ENCODE measurements at regions not wholly inside any gene's neighbourhood (a gene's known extent, or its start where the extent isn't known, plus 50 kb on each side); places are given as distances from the start of the nearest gene placed in this dataset.

DNA sequence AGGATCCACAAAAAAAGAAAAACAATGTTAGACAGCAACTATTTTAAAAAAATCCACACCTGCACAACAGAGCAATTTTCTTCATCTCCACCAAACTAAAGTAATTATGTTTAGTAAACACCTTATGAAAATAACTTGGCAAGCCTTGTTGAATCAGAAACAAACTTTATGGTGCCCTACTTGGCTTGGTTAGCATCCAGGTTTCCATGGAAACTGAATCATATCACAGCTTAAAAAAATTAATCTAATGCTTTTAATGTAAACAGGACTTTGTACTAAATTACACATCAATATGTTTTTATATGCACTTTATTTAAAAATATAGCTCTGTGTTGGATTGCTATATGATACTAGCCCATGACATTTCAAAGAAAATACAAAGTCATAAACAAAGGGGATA is 1882.4 kb downstream of the SUCLG1 start:
- no peak for DNase-seq

DNA sequence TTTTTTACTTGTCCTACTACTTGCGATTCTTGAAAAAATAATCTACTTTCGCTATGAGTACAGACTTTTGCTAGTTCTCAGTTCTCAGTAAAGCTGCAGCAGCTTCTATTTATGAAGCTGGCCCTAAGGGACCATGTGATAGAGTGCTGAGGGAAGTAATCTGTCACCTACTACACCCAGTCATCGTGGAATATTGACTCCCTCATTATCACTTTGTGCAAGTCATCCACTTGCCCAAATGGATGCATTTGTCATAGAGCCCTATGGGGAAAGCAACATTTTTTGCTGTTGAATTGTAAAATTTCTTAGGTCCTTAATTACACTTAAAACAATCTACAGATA is 1919.8 kb downstream of the SUCLG1 start:
- DNase-seq: no peak

DNA sequence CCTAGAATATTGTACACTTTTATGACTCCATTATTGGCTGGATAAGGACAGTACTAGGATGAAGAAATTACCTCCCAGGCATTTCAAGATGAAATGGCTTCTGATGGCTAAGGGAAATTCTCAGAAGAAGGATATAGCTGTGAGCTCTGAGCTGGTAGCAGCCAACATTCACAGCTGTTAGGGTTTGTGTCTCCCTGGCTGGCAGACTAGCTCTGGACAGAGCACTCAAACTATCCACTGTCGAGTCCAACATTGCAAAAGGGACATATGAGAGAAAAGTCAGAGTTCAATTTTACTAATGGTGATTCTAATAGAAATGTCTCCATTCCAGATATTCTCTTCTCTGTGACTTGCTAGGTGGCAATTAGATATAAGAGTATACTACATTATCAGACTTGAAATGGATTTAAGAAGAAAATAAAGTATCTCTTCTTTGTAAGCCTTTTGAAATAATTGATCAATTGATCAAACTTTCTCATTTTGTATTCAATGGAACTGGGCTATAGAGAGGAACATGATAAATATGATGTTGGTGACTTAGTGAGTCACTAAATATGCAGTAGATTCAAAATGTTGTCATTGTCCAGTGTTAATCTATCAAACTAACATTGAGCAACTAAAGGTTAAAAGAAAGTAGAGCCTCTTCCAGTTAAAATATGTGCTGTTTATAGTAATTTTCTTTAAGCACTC is 1920.3 kb downstream of the SUCLG1 start:
- DNase-seq: no peak

DNA sequence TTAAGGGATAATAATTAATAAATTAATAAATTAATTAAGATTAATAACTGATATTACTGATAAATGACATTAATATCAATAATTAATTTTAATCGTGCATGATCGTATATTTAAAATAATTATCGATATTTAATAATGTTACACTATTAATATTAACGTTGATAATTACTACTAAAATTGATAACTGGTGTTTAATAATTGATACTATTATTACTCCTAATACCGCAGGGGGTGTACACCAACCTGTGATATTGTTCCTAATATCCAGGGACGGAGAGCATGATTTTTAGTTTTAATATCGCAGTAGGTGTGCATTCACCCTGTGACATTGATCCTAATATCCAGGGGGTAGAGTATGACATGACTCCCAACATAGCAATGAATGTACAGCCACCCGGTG is 1930.8 kb downstream of the SUCLG1 start:
- no peak for DNase-seq

DNA sequence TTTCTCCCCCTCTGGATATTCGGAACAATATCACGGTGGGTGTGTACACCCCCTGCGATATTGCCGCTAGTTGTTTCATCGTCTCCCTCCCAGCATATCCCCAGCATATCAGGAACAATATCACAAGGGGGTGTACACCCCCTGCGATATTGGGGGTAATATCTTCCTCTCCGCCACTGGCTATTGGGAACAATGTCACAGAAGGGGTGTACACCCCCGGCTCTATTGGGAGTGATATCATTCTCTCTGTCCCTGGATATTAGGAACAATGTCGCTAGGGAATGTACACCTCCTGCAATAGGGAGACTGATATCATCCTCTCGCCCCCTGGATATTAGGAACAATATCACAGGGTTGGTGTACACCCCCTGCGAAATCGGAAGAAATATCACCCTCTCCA is 1932.0 kb downstream of the SUCLG1 start:
- no peak for DNase-seq

DNA sequence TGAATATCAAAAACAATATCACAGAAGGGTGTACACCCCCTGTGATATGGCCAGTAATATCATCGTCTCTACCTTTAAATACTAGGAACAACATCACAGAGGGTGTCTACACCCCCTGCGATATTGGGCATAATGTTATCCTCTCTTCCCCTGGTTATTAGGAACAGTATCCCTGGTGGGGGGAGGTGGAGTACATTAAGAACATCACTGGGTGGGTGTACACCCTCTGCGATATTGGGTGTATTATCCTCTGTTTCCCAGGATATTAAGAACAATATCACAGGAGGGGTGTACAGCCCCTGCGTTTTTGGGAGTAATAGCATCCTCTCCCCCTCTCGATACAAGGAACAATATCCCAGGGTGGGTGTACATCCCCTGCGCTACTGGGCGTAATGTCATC is 1932.8 kb downstream of the SUCLG1 start:
- DNase-seq: no peak

DNA sequence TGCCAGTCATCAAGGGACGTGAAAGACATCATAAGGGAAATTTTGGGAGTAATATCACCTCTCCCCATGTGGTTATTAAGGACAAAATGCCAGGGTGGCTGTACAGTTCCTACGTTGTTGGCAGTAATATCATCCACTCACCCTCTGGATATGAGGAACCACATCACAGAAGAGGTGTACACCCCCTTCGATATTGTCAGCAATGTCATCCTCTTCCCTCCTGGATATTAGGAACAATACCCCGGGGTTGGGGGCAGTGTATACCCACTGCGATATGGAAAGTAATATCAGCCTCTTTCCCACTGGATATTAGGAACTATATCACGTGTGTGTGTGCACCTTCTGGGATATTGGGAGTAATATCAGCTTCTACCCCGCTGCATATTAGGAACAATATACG is 1933.3 kb downstream of the SUCLG1 start:
- DNase-seq: no peak

DNA sequence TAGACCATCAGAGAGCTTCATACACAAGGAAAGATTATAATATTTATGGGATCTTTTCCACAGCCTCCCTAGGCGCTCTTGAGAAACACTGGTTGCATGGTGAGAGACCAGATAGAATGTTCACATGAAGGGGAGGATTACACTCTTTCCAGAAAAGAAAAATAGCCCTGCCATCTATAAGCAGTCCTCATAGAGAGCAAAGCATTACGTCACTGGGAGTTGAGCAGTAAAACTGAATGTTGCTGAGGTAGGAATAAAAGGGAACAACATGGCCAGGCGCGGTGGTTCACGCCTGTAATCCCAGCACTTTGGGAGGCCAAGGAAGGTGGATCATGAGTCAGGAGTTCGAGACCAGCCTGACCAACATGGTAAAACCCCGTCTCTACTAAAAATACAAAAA is 1934.3 kb downstream of the SUCLG1 start:
- DNase-seq: no peak

DNA sequence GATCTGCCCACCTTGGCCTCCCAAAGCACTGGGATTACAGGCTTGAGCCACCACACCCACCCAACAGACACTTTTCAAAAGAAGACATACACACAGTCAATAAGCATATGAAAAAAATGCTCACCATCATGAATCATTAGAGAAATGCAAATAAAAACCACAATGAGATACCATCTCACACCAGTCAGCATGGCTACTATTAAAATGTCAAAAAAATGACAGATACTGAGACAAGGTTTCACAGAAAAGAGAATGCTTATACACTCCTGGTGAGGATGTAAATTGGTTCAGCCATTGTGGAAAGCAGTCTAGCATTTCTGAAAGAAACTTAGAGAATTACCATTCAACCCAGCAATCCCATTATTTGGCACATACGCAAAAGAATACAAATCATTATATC is 1947.2 kb downstream of the SUCLG1 start:
- no peak for DNase-seq

DNA sequence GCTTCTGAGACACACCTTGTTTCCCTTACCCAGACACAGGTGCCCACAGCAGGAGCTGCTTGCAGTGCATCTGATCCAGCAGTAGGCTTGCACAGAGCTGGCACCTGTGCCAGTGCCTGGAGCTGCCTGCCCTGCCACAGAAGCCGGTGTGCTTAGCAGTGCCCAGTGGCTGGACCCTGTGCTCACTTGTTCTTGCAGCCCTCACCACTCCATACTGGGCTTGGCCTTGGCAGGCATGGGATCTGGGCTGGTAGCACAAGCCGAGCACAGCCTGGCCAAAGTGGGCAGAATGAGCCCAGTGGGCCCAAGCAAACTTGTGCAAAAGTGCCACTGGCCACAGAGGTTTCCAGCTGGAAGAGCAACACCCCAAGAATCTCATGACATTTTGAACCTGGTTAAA is 1950.4 kb downstream of the SUCLG1 start:
- no peak for DNase-seq

DNA sequence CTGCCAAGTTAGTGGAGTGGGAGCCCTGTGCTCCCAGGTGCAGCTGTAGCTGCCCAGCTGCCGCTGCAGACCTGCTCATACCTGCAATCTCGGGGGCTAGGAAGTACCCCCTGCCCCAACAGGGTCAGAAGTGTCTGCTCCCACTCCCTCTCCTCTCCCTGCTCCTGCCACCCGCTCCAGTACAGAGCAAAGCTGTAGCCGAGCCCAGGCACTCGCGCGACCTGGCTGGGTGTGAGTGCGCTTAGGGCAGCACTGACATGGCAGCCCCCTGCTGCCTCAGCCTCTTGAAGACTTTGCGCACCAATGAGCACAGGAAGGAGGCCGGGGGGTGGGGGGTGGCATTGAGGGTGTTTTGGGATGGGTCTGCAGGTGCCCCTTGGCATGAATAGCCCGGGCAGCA is 1951.4 kb downstream of the SUCLG1 start:
- no peak for DNase-seq

DNA sequence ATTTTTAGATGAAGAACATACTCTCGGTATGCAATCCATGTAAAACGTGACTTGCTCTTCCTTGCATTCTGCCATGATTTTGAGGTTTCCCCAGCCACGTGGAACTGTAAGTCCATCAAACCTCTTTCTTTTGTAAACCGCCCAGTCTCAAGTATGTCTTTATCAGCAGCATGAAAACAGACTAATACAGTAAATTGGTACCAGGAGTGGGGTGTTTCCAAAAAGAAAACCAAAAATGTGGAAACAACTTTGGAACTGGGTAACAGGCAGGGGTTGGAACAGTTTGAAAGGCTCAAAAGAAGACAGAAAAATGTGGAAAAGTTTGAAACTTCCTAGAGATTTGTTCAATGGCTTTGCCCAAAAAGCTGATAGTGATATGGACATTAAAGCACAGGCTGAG is 1957.9 kb downstream of the SUCLG1 start:
- DNase-seq: no peak

DNA sequence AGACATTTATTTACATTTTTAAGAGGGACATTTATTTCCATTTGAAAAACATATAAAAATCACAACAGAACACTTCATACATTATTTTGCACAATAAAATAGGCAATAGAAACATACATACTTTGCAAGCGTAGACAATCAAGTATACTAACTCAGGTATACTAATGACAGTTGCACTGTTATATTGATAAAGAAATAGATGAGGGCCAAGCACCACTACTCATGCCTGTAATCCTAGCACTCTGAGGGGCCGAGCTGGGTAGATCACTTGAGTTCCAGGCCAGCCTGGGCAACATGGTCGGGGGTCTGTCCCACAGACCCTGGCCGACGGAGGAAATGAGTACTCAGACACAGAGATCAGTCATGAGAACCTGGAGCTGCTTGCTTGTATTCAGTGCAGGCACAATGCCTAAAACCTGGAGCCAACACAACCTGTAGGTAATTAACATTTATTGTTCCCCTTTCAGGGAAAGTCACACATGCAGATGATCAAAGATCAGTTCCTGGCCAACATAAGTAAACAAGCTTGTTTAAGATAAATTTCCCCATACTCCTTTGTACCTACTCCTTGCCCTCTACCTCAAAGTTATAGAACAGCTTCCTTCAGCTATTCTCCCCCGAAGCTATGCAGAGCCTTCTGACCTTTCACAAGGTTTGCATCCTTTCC is 1960.2 kb downstream of the SUCLG1 start:
- DNase-seq: no peak

DNA sequence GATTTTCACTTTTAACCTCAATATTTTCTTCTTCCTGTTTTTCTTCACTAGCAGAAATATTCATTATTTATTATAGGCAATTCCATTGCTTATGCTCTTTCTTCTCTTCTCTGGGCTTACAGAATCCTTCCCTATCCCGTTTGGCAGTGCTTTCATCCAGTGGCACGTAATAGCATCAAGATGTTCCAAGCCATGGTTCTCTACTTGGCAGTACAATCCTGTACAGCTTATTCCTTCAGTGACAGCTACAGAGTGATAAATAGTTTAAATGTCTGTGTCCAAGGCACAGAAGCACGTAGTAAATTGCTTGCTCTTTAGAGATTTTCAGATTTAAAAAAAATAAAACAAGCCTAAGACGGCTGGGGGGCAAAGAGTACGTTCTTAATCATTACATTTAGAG is 1964.3 kb downstream of the SUCLG1 start:
- no peak for DNase-seq

DNA sequence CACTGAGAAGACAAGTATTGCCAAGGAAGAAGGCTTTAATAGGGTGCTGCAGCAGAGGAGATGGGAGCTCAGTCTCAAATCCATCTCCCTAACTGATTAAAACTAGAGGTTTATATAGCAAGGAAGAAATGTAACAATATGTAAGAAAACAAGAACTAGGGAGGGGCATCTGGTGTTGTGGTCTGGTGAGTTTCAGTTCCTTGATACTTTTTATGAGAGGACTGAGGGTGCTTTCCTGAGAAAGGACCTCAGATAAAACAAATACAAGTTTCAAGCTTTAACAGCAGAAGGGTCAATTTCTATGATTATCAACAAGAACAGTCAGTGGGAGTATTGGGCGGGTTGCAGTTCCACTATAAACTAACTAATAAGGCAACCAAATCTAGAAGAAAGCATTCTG is 1967.5 kb downstream of the SUCLG1 start:
- no peak for DNase-seq

DNA sequence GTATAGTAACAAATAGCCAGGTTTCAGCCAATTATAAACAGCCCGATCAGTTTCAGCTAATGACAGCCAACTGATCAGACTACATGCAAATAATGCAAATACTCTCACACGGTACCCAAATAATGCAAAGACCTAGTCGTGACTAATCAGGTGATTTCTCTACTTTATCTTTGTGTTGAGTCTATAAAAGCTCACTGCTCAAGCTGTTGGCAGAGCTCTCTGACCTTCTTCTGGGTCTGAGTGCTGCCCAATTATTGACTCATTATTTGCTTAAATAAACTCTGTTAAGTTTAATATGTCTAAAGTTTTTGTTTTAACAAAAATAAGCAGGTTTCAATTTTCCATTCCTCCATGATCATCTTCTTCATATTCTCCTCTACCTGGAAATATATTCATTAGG is 1971.7 kb downstream of the SUCLG1 start:
- no peak for DNase-seq

DNA sequence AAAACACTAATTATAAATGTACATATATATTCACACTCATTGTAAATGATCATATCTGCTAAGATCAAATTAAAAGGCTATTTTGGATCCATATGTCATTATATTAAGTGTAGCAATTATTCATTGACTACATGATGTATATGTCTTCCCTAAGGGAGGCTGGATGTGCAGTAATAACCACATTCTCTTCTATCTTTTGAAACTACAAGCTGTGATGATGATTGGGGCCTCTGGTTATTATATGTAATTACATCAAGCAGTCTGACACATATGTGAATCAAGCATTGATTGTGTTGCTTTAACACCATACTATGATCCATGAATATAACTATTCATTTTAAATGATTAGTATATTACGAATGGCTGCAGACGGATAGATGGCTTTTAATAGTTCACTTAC is 1973.4 kb downstream of the SUCLG1 start:
- no peak for DNase-seq

DNA sequence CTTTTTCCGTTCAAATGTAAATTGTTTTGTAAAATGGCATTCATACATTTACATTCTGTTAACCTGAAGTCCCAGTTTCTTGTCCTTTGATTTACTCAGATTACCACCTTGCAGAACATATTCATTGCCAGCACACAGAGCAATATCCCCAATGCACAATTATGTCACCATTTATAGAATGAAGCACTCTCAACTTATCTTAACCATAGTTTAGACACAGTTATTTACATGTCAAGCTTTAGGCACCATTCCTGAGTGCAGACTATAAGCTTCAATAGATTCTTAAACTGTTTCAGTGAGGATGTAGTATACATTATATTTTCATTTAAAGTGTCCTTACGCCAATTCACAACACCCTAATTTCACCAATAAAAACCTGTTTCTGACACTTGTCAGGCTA is 1977.9 kb downstream of the SUCLG1 start:
- no peak for DNase-seq

DNA sequence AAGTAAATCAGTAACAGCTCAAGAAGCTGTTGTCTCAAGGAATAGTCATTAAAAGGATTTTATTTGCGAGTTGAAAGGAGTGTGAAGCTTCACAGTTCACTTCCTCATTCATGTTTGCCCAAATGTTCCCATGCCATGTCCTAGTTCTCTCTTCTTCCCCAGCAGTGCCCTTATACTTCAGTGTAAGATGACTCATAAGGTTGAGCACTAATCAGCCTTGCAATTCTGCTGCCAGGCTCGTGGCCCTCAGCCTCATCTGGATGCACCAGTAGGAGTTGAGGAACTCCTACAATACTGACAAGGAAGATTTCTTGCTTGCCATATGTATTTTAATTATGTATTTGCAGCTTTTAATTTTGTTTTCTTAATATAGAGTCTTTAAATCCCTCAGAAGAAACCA is 1980.4 kb downstream of the SUCLG1 start:
- DNase-seq: no peak

DNA sequence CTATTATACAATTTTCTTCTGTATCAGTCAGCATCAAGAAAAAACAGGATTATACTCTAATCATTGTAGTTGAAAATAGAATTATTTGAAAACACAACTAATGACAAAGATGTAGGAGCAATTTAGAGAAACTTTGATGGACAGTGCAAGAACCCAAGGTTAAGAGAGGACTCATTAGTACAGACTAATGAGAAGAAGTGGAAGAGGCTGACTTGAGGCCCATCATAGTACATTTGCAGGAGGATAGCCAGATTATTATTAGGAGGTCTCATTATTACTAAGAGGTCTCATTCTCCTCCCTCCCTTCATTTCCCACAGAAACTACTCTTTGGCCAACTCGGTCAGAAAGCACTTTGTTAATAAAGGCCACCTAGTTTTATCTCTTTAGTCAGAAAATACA is 1983.0 kb downstream of the SUCLG1 start:
- DNase-seq: no peak

DNA sequence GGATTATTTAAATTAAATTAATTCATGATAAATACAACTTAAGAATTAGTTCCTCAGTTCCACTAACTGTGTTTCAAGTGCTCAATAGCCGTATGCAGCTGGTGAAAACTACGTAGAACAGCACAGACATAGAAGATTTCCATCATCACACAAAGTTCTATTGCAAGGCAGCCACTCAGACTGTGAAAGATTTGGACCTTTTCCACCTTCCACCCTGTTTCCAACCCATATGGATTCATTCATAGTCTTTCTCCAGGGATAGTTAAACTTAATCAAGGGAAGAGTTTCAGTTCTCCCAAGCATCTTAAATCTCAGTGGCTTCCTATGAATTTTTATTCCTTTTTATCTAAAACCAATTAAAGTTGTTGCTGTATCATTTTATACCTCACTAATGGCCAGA is 2030.8 kb downstream of the SUCLG1 start:
- DNase-seq: no peak

DNA sequence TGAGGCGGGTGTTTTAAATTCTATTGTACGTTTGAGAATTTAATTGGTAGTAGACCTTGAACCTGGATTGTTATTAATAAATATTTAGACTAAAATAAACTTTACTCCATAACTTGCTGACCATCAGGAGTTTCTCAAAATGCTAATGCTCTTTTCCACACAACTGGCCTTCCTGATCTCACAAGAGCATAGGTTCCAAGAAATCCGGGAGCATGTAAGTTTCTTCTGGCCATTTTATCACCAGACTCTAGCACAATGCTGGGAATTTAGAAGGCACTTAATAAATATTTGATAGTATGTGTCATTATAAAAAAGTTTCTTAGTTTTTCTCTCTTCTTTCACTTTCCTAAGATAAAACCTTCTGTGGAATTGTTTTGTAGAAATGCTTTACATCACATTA is 2047.1 kb downstream of the SUCLG1 start:
- no peak for DNase-seq

DNA sequence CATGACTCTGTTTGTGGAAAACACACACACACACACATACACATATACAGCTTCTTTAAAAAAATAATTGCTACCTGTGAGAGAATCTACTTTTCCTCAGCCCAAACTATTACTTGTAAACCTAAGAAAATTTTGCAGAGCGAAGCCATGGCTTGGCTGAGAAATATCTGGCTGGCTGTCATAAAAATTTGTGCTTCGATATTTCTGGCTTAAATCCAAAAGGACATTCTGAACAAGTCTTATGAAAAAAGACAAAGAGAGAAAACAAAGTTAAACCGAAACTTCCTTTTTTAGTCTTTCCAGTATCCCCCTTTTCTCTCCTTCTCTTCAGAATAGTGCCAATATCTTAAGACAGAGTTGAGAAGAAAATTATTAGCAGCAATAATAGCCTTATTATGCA is 2048.0 kb downstream of the SUCLG1 start:
- no peak for DNase-seq

DNA sequence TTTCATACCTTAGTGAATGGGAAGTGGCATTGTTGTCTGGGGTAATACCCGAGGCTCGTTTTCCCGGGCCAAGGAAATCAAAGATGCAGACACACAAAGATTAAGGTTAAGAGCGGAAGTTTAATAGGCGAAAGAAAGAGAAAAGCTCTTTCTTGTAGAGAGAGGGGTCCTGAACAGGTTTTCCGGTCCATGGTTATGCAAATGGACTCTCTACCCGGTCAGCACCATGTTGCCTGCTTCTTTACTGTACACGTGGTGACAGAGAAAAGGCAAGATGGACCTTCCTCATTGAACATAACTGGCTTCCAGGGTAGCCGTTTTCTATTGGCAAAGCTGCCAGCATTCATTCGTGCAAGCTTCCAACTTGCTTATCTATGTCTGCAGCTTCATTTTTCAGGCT is 2063.5 kb downstream of the SUCLG1 start:
- no peak for DNase-seq

DNA sequence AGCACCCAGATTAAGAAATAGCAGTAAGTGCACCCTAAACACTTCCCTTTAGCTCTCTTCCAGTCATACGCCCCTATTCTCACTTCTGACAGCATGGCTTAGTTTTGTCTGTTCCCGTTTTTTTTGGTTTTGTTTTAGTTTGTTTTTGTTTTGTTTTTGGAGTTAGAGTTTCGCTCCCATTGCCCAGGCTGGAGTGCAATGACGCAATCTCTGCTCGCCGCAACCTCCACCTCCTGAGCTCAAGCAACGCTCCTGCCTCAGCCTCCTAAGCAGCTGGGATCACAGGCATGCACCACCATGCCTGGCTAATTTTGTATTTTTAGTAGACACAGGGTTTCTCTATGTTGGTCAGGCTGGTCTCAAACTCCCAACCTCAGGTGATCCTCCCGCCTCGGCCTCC is 2067.7 kb downstream of the SUCLG1 start:
- DNase-seq: no peak

All from activated CD4-positive, alpha-beta T cell treated with anti-CD3 and anti-CD28 coated beads for 1 hour (primary cell).